HS-5 (cell line): ENCODE measurements at regions not wholly inside any gene's neighbourhood (a gene's known extent, or its start where the extent isn't known, plus 50 kb on each side); places are given as distances from the start of the nearest gene placed in this dataset.
"Not testable (repeated sequence)": the region's sequence is repeated elsewhere in the genome, so short reads cannot be mapped to it uniquely, and the experiment has no call there.

Experiments used
- DNase-seq: peaks from one replicate; pipeline ENCODE4 v3.0.0-alpha.2; 2012; ENCODE audit warnings: low read depth

- DNase-seq, result no peak
Measured at GRCh38 chr4:116665716-116666115, 419.7 kb downstream of the TRAM1L1 start.

DNA sequence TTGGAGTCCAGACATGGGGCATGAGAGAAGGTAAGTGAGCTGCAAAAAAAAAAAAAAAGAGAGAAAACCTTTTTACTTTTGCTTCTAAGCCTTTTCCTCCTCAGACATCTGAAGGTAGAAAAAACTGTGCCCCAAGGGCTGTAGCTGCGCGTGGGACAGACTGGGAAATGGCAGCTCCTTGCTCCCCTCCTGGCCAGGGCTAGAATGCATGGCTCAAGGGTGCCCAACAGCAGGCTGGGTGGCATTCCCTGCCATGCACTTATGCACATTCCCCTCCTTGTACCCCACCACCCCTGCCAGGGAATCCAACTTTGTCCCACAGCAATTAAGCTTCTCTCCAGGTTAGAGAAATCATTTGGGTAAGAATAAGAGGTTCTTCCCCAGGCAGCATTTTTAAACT is 421.2 kb downstream of the TRAM1L1 start:
- no peak for DNase-seq

DNA sequence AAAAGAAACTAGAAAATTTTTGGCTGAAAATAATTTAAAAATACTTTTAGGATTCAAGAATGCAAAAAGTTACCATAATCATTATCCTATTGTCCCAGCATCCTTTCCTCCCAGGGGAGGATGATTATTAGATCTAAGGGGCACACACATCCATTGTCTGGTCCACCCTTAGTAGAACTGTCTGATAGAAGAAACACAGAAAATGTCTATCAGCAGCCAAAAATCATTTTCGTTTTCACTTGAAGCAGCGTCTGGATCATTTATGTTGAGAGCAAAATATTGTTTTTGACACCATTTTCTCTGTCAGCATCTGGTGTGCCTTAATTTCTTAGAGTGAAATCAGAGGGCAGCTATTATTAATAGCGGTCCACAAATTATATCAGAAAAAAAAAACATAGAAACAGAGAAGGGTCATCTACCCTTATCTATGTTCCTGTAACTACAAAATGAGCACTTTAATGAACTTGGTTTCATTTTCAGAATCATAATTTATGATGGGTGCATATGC is 446.3 kb downstream of the TRAM1L1 start:
- DNase-seq, result no peak

GRCh38 chr4:116638592-116638991 is 446.8 kb downstream of the TRAM1L1 start:
- DNase-seq, result no peak

DNA sequence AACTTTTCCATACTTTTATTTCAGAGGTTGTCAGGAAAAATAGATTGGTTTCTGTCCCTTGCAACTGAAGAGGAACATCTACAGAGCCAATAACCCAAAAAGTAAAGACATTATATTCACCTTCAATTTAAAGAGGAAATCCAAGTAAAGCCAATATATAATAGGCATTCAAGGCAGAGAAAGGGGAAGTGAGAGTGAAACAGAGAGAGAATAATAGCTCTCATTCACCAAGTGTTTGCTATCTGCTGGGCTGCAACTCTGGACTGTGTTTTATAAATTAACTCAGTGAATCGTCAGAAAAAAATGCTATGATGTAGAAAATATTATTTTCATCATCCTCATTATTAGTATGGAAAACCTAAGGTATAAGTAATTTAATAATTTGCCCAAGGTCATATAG is 448.5 kb downstream of the TRAM1L1 start:
- DNase-seq, result no peak

- DNase-seq, result no peak
Measured at GRCh38 chr4:116632269-116632668, 453.1 kb downstream of the TRAM1L1 start.

DNA sequence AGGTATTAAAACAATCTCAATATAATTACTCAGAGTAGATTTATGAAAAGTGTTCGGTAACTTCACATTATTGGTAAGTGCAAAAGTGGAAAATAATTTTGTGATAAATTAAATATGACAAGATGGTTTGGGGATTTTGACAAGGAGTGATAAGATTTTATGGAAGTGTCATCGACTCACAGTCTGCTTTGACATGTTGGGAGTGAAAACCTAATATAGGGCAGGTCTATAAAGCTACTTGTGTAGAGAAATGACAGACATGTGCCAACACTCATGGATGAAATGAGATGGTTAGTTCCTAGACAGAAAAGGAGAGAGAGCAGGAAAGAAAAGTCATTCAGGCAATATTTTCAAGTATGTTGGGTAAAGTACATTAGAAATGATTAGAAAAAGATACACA is 456.8 kb downstream of the TRAM1L1 start:
- no peak for DNase-seq

DNA sequence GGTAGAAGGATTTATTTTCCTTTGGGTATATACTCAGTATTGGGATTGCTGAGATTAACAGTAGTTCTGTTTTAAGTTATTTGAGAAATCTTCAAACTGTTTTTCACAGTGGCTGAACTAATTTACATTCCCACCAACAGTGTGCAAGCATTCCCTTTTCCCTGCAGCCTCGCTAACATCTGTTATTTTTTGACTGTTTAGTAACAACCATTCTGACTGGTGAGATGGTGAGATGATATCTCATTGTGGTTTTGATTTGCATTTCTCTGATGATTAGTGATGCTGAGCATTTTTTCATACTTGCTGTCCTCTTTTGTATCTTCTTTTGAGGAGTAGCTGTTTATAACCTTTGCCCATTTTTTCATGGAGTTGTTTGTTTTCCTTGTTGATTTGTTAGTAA is 457.8 kb downstream of the TRAM1L1 start:
- no peak for DNase-seq

GRCh38 chr4:116619508-116619907 is 465.9 kb downstream of the TRAM1L1 start:
- not testable (repeated sequence) for DNase-seq

DNA sequence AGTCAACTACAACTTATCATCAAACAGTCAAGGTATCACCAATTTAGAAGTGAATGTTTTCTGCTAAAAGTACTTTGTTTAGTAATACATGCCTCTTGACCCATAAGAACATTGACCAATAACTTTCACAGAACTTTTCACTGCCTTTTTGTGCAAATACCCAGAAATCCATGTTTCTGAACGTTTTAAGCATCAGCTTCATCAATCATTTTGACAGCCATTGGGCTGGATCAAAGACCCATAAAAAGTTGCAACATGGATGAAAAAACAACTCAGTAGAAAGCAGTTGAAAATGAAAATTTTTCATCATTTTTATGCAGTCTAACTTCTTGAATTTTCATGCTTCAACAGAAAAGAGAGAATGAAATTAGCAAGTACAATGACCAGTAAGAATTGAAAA is 466.7 kb downstream of the TRAM1L1 start:
- DNase-seq, result no peak

DNA sequence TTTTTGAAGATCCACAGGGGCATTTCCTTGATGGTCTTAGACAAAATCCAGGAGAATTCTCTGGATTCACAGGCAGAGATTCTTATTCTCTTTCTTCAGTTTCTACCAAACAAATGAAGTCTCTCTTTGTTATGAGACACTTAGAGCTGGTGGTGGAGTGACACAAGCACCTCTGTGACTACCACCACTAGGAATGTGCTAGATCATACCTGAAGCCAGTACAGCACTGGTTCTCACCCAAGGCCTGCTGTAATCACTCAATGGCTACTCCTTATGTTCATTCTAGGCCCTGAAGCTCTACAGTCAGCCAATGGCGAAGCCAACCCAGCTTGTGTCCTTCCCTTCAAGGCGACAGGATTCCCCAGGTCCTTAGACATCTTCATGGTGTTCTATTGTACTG is 482.3 kb downstream of the TRAM1L1 start:
- DNase-seq, result no peak

GRCh38 chr4:116599859-116600258 is 485.5 kb downstream of the TRAM1L1 start:
- DNase-seq, result no peak

DNA sequence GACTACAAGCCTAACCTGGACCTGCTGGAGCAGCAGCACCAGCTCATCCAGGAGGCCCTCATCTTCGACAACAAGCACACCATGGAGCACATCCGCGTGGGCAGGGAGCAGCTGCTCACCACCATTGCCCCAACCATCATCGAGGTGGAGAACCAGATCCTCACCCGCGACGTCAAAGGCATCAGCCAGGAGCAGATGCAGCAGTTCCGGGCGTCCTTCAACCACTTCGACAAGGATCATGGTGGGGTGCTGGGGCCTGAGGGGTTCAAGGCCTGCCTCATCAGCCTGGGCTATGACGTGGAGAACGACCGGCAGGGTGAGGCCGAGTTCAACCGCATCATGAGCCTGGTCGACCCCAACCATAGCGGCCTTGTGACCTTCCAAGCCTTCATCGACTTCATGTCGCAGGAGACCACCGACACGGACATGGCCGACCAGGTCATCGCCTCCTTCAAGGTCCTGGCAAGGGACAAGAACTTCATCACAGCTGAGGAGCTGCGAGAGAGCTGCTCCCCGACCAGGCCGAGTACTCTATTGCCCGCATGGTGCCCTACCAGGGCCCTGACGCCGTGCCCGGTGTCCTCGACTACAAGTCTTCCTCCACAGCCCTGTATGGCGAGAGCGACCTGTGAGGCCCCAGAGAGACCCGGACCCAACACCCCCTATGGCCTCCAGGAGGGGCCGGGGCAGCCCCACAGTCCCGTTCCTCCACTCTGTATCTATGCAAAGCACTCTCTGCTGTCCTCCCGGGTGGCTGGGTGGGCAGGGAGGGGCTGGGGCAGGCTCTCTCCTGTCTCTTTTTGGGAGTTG is 486.2 kb downstream of the TRAM1L1 start:
- no peak for DNase-seq

- DNase-seq, result no peak
Measured at GRCh38 chr4:116598155-116598979, 487.0 kb downstream of the TRAM1L1 start.

DNA sequence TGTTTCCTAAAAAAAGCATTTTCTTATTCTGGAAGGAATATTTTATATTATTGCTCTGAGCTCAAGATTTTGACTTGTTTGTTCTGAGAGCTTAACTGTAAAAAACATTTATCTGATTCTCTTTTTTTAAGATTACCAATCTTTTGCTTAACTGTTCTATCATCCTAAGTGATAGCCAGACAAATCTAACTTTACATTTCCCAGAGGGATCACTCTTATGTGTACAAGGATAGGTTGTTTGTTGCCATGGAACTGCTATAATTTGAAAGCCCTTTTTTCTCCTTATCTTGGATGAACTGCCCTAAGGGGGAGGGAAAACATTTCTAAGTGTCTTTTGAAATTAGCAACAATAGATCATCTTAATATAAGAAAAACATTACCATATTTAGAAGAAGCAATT is 494.7 kb downstream of the TRAM1L1 start:
- no peak for DNase-seq

DNA sequence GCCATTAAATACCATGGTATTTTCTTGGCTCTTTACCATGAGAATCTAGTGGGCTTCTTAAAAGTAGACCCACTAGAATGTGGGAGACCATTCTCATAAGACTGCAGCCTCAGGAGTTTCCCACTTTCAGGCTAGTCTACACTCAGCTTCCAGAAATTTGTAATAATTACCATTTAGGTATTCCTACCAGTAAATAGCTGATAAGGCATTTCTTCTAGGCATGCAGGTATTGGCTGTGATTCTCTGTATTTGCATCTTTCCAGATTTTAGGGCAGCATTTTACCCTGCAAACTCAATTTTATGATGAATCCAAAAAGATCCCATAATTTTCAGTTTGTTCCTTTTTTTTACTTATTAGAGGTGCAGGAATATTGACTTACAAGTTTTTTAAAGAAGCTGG is 496.6 kb downstream of the TRAM1L1 start:
- no peak for DNase-seq

GRCh38 chr4:116585246-116585645 is 500.1 kb downstream of the TRAM1L1 start:
- DNase-seq, result no peak

- no peak for DNase-seq
Measured at GRCh38 chr4:116577321-116577720, 508.1 kb downstream of the TRAM1L1 start.

- DNase-seq, result no peak
Measured at GRCh38 chr4:116573540-116573939, 511.8 kb downstream of the TRAM1L1 start.

DNA sequence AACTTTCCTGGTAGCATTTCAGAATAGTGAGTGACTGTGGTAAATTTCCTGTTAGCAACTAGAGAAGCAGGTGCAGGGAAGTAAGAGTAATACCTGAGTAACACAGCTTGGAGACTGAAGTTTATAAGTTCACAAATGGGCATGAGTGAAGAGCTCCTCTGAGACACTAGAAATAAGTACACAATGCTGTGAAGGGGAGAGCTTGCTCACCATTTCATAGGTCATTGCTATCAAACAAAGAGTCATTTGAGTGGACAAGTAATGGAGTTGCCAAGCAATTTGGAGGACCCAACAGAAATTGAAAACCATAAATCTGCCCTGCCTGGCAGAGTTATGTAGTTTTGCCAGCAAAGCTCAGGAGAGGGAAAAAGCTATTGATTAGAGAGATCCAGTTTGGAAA is 523.6 kb downstream of the TRAM1L1 start:
- no peak for DNase-seq

DNA sequence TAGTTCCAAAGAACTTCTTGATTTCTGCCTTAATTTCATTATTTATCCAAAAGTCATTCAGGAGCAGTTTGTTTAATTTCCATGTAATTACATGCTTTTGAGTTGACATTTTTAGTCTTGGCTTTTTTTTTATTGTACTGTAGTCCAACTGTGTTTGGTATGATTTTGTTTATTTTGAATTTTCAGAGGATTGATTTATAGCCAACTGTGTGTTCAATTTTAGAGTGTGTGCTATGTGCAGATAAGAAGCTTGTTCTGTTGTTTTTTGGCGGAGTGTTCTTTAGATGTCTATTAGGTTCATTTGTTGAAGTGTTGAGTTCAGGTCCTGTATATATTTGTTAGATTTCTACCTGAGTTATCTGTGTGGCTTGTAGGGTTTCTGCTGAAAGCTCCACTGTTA is 533.6 kb downstream of the TRAM1L1 start:
- no peak for DNase-seq

DNA sequence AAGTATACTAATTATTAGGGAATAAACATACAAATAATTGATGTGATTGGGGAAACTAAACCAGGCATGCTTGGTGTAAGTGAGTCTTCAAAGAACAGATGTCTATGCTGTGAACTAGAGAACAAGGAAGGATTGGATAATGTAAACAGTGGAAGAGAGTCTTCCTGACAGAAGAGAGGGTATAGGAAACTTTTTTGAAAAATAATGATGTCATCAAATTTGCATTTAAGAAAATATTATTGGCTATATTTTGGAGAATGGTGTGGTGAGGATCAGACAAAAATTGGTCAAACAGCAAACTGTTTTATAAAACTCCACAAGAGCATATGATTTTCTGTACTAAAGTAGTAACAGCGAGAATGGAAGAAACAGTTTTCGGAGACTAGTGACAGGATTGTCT is 537.7 kb downstream of the TRAM1L1 start:
- no peak for DNase-seq

- no peak for DNase-seq
Measured at GRCh38 chr4:116546759-116547158, 538.6 kb downstream of the TRAM1L1 start.
